Activated CD4-positive, alpha-beta T cell treated with anti-CD3 and anti-CD28 coated beads, Interleukin-2, amount 50 U/mL, for 16 hours (primary cell): ENCODE measurements at regions not wholly inside any gene's neighbourhood (a gene's known extent, or its start where the extent isn't known, plus 50 kb on each side); places are given as distances from the start of the nearest gene placed in this dataset.
"Not testable (repeated sequence)": the region's sequence is repeated elsewhere in the genome, so short reads cannot be mapped to it uniquely, and the experiment has no call there.

Source experiments
- DNase-seq: peaks from one replicate; pipeline ENCODE4 v3.0.0-alpha.2; 2020

DNA sequence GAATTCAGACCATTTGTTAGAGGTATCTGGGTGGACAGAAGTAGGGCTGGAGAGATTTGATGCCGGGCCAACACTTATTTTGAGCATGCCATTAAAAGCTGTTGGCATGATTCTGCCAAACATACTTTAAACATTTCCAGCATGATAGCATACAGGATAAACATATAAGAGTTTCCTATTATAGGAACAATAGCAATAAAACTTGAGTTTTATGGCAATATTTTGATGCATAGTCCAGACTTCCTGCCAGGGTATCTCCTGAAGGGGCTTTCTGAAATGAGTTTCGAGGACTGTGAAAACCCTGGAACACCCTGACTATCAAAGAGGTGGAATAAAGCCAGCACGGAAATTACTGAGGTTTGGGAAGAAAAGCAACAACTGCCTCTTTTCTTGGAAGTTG, 1398.0 kb upstream of the NXPH2 start:
- no peak for DNase-seq

DNA sequence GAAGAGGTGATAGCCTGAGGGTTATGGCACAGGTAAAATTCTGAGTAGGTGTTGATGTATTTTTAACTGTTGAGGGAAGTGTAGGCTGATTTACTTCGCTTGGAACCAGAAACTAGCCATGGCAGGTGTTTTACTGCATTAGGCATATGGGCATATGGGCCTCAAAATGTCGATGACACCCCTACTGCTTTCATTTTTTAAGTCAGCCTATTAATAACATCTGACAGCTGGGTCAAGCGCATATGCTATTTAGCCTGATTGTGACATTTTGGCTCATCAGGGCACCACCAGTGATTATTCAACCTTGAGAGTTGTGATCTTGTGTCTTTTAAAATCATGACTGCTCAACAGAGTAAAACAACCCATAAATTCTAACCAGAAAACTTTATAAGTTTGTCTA, 1396.9 kb upstream of the NXPH2 start:
- no peak for DNase-seq

- no peak for DNase-seq
Observed at GRCh38 chr2:140173790-140174189, 1393.6 kb upstream of the NXPH2 start.

GRCh38 chr2:140164449-140164848, 1384.3 kb upstream of the NXPH2 start:
- DNase-seq, result no peak

- no peak for DNase-seq
Observed at GRCh38 chr2:140158259-140158658, 1378.1 kb upstream of the NXPH2 start.

- DNase-seq, result no peak
Observed at GRCh38 chr2:140157816-140158215, 1377.6 kb upstream of the NXPH2 start.

DNA sequence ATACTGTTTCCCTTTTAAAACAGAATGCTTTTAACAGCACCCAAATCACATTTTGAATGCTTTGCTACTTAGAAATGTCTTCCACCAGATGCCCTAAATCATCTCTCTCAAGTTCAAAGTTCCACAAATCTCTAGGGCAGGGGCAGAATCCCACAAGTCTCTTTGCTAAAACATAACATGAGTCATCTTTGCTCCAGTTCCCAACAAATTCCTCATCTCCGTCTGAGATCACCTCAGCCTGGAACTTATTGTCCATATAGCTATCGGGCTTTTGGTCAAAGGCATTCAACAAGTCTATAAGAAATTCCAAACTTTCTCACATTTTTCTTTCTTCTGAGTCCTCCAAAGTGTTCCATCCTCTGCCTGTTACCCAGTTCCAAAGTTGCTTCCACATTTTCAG, 1374.5 kb upstream of the NXPH2 start:
- DNase-seq, result no peak

GRCh38 chr2:140154271-140154670, 1374.1 kb upstream of the NXPH2 start:
- no peak for DNase-seq

- no peak for DNase-seq
Observed at GRCh38 chr2:140144611-140145010, 1364.4 kb upstream of the NXPH2 start.

GRCh38 chr2:140138736-140139135, 1358.5 kb upstream of the NXPH2 start:
- DNase-seq, result no peak

DNA sequence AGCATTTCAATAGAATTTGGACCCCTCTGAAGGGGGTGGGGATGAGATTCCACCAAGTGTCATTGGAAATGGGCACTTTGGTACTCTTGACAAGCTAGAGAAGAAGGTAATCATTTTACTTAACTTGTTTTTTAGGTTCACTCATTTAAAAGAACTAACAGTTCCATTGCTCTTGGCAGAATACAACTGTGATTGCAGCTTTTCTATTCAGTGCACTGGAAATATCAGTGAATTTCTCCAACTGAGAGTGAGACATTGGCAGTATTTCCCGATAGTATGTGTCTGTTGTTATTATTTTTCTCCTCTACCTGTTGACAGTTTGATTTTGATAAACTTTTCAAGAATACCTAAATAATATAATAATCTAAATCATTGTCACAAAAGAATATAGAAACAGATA, 1356.7 kb upstream of the NXPH2 start:
- DNase-seq, result no peak

DNA sequence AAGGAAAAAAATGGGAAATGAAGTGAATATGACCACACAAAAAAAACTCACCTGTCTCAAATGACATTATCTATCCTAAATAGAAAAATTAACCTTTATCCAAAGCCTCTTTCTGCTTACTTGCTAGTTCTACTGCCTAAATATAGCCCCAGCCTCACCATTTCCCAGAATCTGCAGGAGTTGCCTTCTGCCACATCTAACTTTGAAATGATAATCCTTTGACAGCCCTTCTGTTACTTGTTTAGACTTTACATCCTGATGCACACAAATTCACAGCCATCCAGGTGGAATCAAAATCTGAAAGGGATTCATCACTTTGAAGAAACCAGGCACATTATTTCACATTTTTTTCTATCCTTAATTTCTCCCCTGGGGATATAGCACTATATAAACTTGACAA, 1356.2 kb upstream of the NXPH2 start:
- no peak for DNase-seq

GRCh38 chr2:140128909-140129308, 1348.7 kb upstream of the NXPH2 start:
- no peak for DNase-seq

GRCh38 chr2:140122001-140122400, 1341.8 kb upstream of the NXPH2 start:
- no peak for DNase-seq

DNA sequence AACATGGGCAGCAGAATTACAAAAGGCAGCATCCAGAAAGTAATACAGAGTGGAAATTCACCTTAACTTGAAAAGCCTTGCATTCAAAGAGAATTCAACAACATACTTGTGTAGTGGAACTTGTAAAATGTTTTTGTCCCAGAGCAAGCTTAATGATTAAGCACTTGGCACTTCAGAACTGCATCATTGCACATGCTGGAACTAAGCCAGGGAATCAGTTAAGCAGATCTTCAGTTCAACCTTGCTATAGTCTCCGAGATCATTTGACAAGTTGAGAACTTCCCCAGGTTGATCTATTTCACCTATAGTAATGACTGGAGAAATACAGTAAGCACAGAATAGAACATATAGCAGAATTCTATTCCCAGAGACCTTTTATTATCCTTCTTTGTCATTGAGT, 1337.2 kb upstream of the NXPH2 start:
- no peak for DNase-seq

- no peak for DNase-seq
Observed at GRCh38 chr2:140108706-140109475, 1328.7 kb upstream of the NXPH2 start.

- DNase-seq, result no peak
Observed at GRCh38 chr2:140091926-140092325, 1311.7 kb upstream of the NXPH2 start.

GRCh38 chr2:140086964-140087363, 1306.8 kb upstream of the NXPH2 start:
- DNase-seq, result no peak

- no peak for DNase-seq
Observed at GRCh38 chr2:140085674-140086073, 1305.5 kb upstream of the NXPH2 start.

DNA sequence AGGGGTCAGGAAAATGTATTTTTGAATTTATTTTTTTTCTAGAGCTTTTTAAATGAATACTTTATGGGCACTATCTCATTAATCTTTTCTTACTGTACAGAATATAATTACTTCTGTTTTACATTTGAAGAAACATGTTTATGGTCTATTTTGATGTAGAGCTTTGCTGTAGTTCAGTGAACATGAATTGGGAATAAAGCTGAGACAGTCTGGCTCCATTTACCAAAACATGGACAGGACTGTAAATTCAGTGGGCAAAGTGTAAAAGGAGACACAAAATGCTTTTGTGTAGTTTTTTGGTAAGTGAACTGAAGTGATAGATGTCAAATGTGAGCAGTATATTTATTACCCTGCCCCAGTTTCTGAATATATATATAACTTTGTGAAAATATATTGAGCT, 1298.8 kb upstream of the NXPH2 start:
- DNase-seq, result no peak

- no peak for DNase-seq
Observed at GRCh38 chr2:140076164-140076563, 1296.0 kb upstream of the NXPH2 start.

GRCh38 chr2:140073763-140074162, 1293.6 kb upstream of the NXPH2 start:
- not testable (repeated sequence) for DNase-seq

DNA sequence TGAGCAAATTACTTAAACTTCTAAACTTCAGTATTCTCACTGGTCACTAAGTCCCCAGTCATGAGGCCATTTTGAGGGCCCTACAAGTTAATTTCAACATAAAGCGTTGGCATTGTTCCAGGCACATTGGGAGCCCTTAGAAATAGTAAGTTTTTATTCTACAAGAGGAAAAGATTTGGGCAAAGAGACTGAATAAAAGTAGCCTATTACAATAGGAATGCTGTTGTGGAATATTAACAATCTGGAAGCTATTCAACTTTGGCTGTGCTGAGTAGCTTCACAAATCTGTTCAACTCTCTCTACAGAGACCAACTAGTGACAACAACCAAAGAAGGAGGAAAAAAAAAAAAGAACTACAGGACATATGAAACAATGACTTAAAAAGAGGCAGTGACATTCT, 1287.5 kb upstream of the NXPH2 start:
- no peak for DNase-seq

GRCh38 chr2:140064243-140064642, 1284.1 kb upstream of the NXPH2 start:
- DNase-seq, result no peak

- DNase-seq, result no peak
Observed at GRCh38 chr2:140063356-140063755, 1283.2 kb upstream of the NXPH2 start.
